ENCODE measurements at regions not wholly inside any gene's neighbourhood (a gene's known extent, or its start where the extent isn't known, plus 50 kb on each side); places are given as distances from the start of the nearest gene placed in this dataset.

- TF ChIP-seq POLR2A (IDR thresholded peaks at IDR 0.05) (no peak), CTCF (IDR thresholded peaks at IDR 0.05) (no peak)
Measured at GRCh38 chr3:31064021-31064420, 169.6 kb upstream of the GADL1 start.

Measured in body of pancreas (tissue), 4 donors.